ENCODE measurements at regions not wholly inside any gene's neighbourhood (a gene's known extent, or its start where the extent isn't known, plus 50 kb on each side); places are given as distances from the start of the nearest gene placed in this dataset.
A peak's percentile ranks its signal among the peaks of the same experiment; 100 is the strongest.

DNA sequence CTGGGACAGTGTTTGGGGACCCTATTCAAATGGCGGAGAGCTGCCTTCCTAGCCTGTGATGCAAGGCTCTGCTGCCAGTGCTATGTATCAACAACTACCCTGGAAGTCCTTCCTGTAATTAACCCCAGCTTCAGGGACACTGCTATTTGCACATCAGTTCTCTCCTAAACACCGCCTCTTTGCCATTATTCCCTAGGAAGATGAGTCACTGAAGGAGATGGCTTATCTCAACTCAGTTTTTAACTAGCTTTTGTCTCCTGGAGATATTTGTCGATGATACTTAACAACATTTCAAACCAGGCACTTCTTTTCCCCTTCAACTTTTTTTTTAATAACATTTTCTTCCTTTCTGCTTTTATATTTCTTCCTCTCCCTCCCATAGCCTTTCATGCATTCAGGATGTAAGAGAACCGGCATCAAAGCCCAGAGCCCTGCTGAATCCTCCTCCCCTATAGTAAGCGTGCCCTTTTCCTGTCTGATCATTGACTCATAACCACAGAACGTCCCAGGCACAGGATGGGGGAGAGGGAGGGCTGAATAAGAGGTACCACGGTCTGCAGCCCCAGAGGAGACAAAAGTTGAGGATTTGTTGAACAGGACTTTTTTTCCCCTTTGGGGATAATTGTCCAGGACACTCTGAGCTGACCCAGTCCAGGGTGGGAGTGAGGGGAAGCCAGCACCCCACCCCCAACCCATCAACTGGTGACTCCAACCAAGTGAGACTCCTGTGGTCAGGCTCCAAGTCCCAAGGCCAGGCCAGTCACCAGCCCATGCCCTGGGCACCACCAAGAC, 387.8 kb upstream of the SALL1 start:
- TF ChIP-seq PPARA (CRISPR knock-in tag; IDR thresholded peaks at IDR 0.05; ENCODE audit: borderline replicate concordance) (no peak), ZNF70 (CRISPR knock-in tag; IDR thresholded peaks at IDR 0.05) (peak; percentile 60; the same call in 1 of the 2 replicates), TOX (CRISPR knock-in tag; IDR thresholded peaks at IDR 0.05; ENCODE audit: borderline replicate concordance) (no peak), ZNF565 (CRISPR knock-in tag; conservative IDR thresholded peaks at IDR 0.05; ENCODE audit: low read depth) (no peak)
- TF ChIP-seq, protein P1, sequence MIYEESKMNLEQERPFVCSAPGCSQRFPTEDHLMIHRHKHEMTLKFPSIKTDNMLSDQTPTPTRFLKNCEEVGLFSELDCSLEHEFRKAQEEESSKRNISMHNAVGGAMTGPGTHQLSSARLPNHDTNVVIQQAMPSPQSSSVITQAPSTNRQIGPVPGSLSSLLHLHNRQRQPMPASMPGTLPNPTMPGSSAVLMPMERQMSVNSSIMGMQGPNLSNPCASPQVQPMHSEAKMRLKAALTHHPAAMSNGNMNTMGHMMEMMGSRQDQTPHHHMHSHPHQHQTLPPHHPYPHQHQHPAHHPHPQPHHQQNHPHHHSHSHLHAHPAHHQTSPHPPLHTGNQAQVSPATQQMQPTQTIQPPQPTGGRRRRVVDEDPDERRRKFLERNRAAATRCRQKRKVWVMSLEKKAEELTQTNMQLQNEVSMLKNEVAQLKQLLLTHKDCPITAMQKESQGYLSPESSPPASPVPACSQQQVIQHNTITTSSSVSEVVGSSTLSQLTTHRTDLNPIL (CRISPR knock-in tag; IDR thresholded peaks at IDR 0.05; ENCODE audit: low read depth): no peak
- peak; percentile 95 for ATAC-seq

DNA sequence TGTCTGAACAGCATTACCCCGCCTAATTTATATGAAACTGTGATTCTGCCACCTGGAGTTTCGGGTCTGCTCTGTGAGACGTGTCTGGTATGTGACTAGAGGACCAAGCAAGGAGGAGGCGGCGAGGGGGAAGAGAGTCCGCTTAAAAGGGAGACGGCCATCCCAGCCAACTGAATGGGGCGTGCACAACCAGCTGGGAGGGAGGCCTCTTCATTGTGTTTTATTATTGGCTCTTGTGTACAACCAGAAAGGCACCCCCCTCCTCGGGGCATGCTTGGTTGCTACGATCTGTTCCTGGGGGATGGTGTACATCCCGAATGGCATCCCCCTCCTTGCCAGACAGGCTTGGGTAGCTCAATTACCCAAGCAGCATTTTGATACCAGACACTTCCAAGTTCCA, 384.5 kb upstream of the SALL1 start:
- ATAC-seq: no peak

DNA sequence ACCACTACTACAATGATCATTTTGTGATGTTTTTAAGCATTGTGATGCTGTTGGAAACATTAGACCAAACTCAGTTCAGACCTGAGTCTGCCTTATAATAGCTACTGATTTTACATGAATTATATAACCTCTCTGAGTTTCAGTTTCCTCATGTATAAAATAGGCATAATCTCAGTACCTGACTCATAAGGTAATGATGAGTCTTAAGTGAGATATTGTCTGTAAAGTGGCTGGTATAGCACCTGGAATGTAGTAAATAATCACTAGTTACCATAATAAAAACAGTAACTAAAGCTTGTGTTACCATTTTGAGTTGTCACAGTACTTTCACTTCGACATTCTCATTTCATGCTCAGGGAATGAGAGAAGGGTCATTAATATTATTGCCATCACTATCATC, 381.5 kb upstream of the SALL1 start:
- TF ChIP-seq ARNTL (CRISPR knock-in tag; IDR thresholded peaks at IDR 0.05; ENCODE audit: borderline replicate concordance, low read depth) (no peak), ZNF8 (CRISPR knock-in tag; IDR thresholded peaks at IDR 0.05) (no peak), ZNF70 (CRISPR knock-in tag; IDR thresholded peaks at IDR 0.05) (no peak), ESRRG (CRISPR knock-in tag; IDR thresholded peaks at IDR 0.05) (no peak), ZFP3 (CRISPR knock-in tag; IDR thresholded peaks at IDR 0.05) (no peak), ZFP30 (CRISPR knock-in tag; IDR thresholded peaks at IDR 0.05) (no peak), BACH2 (CRISPR knock-in tag; IDR thresholded peaks at IDR 0.05; ENCODE audit: borderline replicate concordance) (no peak)
- no peak for ATAC-seq

More for the DNA sequence above, 384.5 kb upstream of the SALL1 start:
- TF ChIP-seq ZC3H10 (CRISPR knock-in tag; IDR thresholded peaks at IDR 0.05) (no peak), BACH2 (CRISPR knock-in tag; IDR thresholded peaks at IDR 0.05; ENCODE audit: borderline replicate concordance) (no peak), SNAI2 (CRISPR knock-in tag; IDR thresholded peaks at IDR 0.05) (no peak)
- TF ChIP-seq, protein P2, sequence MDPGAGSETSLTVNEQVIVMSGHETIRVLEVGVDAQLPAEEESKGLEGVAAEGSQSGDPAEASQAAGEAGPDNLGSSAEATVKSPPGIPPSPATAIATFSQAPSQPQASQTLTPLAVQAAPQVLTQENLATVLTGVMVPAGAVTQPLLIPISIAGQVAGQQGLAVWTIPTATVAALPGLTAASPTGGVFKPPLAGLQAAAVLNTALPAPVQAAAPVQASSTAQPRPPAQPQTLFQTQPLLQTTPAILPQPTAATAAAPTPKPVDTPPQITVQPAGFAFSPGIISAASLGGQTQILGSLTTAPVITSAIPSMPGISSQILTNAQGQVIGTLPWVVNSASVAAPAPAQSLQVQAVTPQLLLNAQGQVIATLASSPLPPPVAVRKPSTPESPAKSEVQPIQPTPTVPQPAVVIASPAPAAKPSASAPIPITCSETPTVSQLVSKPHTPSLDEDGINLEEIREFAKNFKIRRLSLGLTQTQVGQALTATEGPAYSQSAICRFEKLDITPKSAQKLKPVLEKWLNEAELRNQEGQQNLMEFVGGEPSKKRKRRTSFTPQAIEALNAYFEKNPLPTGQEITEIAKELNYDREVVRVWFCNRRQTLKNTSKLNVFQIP (CRISPR knock-in tag; IDR thresholded peaks at IDR 0.05; ENCODE audit: borderline replicate concordance, low read depth): no peak

DNA sequence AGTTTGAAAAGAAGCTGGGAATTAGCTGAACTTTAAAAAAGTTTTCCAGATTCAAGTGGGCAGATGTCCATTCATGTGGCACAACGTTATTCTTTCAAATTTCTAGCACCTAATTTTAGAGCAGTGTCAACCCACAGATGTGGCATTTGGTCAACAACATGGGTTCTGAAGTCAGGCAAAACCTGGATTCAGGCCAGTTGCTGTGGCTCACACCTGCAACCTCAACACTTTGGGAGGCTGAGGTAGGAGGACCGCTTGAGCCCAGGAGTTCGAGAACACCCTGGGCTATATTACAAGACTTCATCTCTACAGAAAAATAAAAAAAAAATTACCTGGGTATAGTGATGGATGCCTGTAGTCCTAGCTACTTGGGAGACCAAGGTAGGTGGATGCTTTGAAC, 380.2 kb upstream of the SALL1 start:
- ATAC-seq: no peak
- no peak for TF ChIP-seq ISL1 (CRISPR knock-in tag; IDR thresholded peaks at IDR 0.05)
- TF ChIP-seq GLIS3 (CRISPR knock-in tag; IDR thresholded peaks at IDR 0.05): no peak
- TF ChIP-seq, protein P2 (CRISPR knock-in tag; IDR thresholded peaks at IDR 0.05; ENCODE audit: borderline replicate concordance, low read depth): no peak
- TF ChIP-seq BACH2 (CRISPR knock-in tag; IDR thresholded peaks at IDR 0.05; ENCODE audit: borderline replicate concordance): no peak
- TF ChIP-seq, protein P1 (CRISPR knock-in tag; IDR thresholded peaks at IDR 0.05; ENCODE audit: low read depth): no peak
- no peak for TF ChIP-seq ESRRG (CRISPR knock-in tag; IDR thresholded peaks at IDR 0.05)
- no peak for TF ChIP-seq SNAI2 (CRISPR knock-in tag; IDR thresholded peaks at IDR 0.05)
- TF ChIP-seq, protein P3, sequence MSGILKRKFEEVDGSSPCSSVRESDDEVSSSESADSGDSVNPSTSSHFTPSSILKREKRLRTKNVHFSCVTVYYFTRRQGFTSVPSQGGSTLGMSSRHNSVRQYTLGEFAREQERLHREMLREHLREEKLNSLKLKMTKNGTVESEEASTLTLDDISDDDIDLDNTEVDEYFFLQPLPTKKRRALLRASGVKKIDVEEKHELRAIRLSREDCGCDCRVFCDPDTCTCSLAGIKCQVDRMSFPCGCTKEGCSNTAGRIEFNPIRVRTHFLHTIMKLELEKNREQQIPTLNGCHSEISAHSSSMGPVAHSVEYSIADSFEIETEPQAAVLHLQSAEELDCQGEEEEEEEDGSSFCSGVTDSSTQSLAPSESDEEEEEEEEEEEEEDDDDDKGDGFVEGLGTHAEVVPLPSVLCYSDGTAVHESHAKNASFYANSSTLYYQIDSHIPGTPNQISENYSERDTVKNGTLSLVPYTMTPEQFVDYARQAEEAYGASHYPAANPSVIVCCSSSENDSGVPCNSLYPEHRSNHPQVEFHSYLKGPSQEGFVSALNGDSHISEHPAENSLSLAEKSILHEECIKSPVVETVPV (CRISPR knock-in tag; IDR thresholded peaks at IDR 0.05): no peak
- TF ChIP-seq ZFP30 (CRISPR knock-in tag; IDR thresholded peaks at IDR 0.05): no peak
- TF ChIP-seq, protein P4, sequence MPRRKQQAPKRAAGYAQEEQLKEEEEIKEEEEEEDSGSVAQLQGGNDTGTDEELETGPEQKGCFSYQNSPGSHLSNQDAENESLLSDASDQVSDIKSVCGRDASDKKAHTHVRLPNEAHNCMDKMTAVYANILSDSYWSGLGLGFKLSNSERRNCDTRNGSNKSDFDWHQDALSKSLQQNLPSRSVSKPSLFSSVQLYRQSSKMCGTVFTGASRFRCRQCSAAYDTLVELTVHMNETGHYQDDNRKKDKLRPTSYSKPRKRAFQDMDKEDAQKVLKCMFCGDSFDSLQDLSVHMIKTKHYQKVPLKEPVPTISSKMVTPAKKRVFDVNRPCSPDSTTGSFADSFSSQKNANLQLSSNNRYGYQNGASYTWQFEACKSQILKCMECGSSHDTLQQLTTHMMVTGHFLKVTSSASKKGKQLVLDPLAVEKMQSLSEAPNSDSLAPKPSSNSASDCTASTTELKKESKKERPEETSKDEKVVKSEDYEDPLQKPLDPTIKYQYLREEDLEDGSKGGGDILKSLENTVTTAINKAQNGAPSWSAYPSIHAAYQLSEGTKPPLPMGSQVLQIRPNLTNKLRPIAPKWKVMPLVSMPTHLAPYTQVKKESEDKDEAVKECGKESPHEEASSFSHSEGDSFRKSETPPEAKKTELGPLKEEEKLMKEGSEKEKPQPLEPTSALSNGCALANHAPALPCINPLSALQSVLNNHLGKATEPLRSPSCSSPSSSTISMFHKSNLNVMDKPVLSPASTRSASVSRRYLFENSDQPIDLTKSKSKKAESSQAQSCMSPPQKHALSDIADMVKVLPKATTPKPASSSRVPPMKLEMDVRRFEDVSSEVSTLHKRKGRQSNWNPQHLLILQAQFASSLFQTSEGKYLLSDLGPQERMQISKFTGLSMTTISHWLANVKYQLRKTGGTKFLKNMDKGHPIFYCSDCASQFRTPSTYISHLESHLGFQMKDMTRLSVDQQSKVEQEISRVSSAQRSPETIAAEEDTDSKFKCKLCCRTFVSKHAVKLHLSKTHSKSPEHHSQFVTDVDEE (CRISPR knock-in tag; IDR thresholded peaks at IDR 0.05): no peak
- TF ChIP-seq TCF4 (CRISPR knock-in tag; IDR thresholded peaks at IDR 0.05; ENCODE audit: borderline replicate concordance): no peak
- TF ChIP-seq CSDC2 (CRISPR knock-in tag; IDR thresholded peaks at IDR 0.05): no peak
- no peak for TF ChIP-seq ZNF565 (CRISPR knock-in tag; conservative IDR thresholded peaks at IDR 0.05; ENCODE audit: low read depth)
- no peak for TF ChIP-seq ZNF70 (CRISPR knock-in tag; IDR thresholded peaks at IDR 0.05)
- TF ChIP-seq, protein P5, sequence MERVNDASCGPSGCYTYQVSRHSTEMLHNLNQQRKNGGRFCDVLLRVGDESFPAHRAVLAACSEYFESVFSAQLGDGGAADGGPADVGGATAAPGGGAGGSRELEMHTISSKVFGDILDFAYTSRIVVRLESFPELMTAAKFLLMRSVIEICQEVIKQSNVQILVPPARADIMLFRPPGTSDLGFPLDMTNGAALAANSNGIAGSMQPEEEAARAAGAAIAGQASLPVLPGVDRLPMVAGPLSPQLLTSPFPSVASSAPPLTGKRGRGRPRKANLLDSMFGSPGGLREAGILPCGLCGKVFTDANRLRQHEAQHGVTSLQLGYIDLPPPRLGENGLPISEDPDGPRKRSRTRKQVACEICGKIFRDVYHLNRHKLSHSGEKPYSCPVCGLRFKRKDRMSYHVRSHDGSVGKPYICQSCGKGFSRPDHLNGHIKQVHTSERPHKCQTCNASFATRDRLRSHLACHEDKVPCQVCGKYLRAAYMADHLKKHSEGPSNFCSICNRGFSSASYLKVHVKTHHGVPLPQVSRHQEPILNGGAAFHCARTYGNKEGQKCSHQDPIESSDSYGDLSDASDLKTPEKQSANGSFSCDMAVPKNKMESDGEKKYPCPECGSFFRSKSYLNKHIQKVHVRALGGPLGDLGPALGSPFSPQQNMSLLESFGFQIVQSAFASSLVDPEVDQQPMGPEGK (CRISPR knock-in tag; IDR thresholded peaks at IDR 0.05; ENCODE audit: borderline replicate concordance): no peak
- no peak for TF ChIP-seq ARNTL (CRISPR knock-in tag; IDR thresholded peaks at IDR 0.05; ENCODE audit: borderline replicate concordance, low read depth)
